Endothelial cell of umbilical vein (primary cell): ENCODE measurements at regions not wholly inside any gene's neighbourhood (a gene's known extent, or its start where the extent isn't known, plus 50 kb on each side); places are given as distances from the start of the nearest gene placed in this dataset.

Experiments
- BruUV-seq: library from RNA; stranded (reverse); fragments of 400-500 nt; replicated peaks from 2 replicates; lab custom pipeline; 2021; lab: Mats Ljungman, UMichigan
- CTCF ChIA-PET: fragments of 300-600, 350-600 bp; sonication (Branson Sonifier 250); formaldehyde crosslinking; loops from one replicate; lab custom pipeline; 2021; ENCODE audit warnings: antibody characterized with exemption, inconsistent platforms; lab: Charles Lee
- POLR2A ChIA-PET: fragments of 300-600, 350-600 bp; sonication (Branson Sonifier 250); formaldehyde crosslinking; loops from one replicate; lab custom pipeline; 2021; ENCODE audit warnings: antibody characterized with exemption, inconsistent platforms; lab: Charles Lee
- DNase-seq: peaks from one replicate; pipeline ENCODE4 v3.0.0-alpha.2; 2011; ENCODE audit warnings: low read depth, low spot score
- FAIRE-seq: peaks from 2 replicates; lab custom pipeline; 2011; peaks lifted over from hg19 to GRCh38; lab: Jason Lieb, UNC
- H2AFZ ChIP-seq: 2 replicates; pipeline ENCODE4 v1.6.0; 2012; ENCODE audit warnings: low read depth, low read length, control low read depth, inconsistent platforms
- H3K27ac ChIP-seq: 2 replicates; pipeline ENCODE4 v1.5.1; 2011; ENCODE audit warnings: low read depth, mild to moderate bottlenecking, control low read depth, low read length, moderate library complexity; ENCODE audit not compliant: insufficient read depth
- H3K27me3 ChIP-seq, 2 experiments: 2 replicates each; pipeline versions ENCODE4 v1.6.0 to v1.6.1; 2011; ENCODE audit warnings: low read length in 2 of 2, mixed read lengths in 1 of 2; ENCODE audit not compliant: control insufficient read depth in 2 of 2, insufficient read depth in 2 of 2
- H3K36me3 ChIP-seq, 2 experiments: 2 replicates in 1 of 2; 3 replicates in 1 of 2; pipeline ENCODE4 v1.5.1; 2011; ENCODE audit warnings: low read length in 2 of 2, mild to moderate bottlenecking in 1 of 2, moderate library complexity in 1 of 2; ENCODE audit not compliant: control insufficient read depth in 2 of 2, insufficient read depth in 2 of 2; ENCODE audit errors: extremely low read depth in 1 of 2
- H3K4me1 ChIP-seq: 3 replicates; pipeline ENCODE4 v1.5.1; 2011; ENCODE audit warnings: mild to moderate bottlenecking, low read length; ENCODE audit not compliant: control insufficient read depth, insufficient read depth; ENCODE audit errors: extremely low read depth
- H3K4me2 ChIP-seq: 2 replicates; pipeline ENCODE4 v1.6.1; 2011; ENCODE audit warnings: low read length, control low read depth, mixed read lengths; ENCODE audit not compliant: insufficient read depth
- H3K4me3 ChIP-seq, 3 experiments: fragments of 200-600 bp in 1 of 3; sonication (generic), shearing (Covaris generic) in 1 of 3; replicated peaks in 1 of 3; 2 replicates each; pipeline ENCODE4 v1.5.1; 2011 to 2016; ENCODE audit warnings: control low read depth in 3 of 3, low read length in 3 of 3, mild to moderate bottlenecking in 2 of 3, inconsistent platforms in 1 of 3, low read depth in 1 of 3, moderate library complexity in 1 of 3; ENCODE audit not compliant: insufficient read depth in 1 of 3
- H3K79me2 ChIP-seq: 2 replicates; pipeline ENCODE4 v1.6.0; 2012; ENCODE audit warnings: low read length, inconsistent platforms; ENCODE audit not compliant: control insufficient read depth, insufficient read depth
- H3K9ac ChIP-seq: replicated peaks from 2 replicates; pipeline ENCODE3; 2011; ENCODE audit warnings: low read length, control low read depth; ENCODE audit not compliant: insufficient read depth; ENCODE audit errors: extremely low read depth
- H3K9me1 ChIP-seq: replicated peaks from 3 replicates; pipeline ENCODE4 v1.6.0; 2011; ENCODE audit warnings: mild to moderate bottlenecking, low read length; ENCODE audit not compliant: control insufficient read depth, insufficient read depth; ENCODE audit errors: extremely low read depth
- H3K9me3 ChIP-seq: replicated peaks from 2 replicates; pipeline ENCODE4 v1.5.1; 2012; ENCODE audit warnings: low read length, inconsistent platforms; ENCODE audit not compliant: control insufficient read depth, insufficient read depth
- H4K20me1 ChIP-seq: replicated peaks from 2 replicates; pipeline ENCODE3; 2011; ENCODE audit warnings: mild to moderate bottlenecking, low read length; ENCODE audit not compliant: control insufficient read depth, insufficient read depth; ENCODE audit errors: extremely low read depth
- EZH2 ChIP-seq: IDR thresholded peaks from 2 replicates; pipeline ENCODE4 v1.6.1; 2012; ENCODE audit warnings: borderline replicate concordance, low read depth, mild to moderate bottlenecking, moderate library complexity, low read length, inconsistent platforms; ENCODE audit not compliant: severe bottlenecking
- FOS ChIP-seq: IDR thresholded peaks from 2 replicates; pipeline ENCODE4 v1.6.1; 2011; ENCODE audit warnings: mild to moderate bottlenecking, low read length, moderate library complexity, borderline replicate concordance; ENCODE audit not compliant: insufficient read depth
- GATA2 ChIP-seq: IDR thresholded peaks from 2 replicates; pipeline ENCODE4 v1.7.0; 2011; ENCODE audit warnings: low read depth, mild to moderate bottlenecking, moderate library complexity, mixed read lengths, low read length; ENCODE audit not compliant: insufficient read length, insufficient read depth
- JUN ChIP-seq: IDR thresholded peaks from 2 replicates; pipeline ENCODE4 v1.6.1; 2011; ENCODE audit warnings: borderline replicate concordance, low read depth; ENCODE audit not compliant: insufficient read length, insufficient read depth
- MYC ChIP-seq: IDR thresholded peaks from one replicate; pipeline ENCODE4 v1.6.1; 2011; ENCODE audit warnings: mild to moderate bottlenecking, low read depth, low read length
- POLR2A ChIP-seq: IDR thresholded peaks from 2 replicates; pipeline ENCODE4 v1.6.1; 2012; ENCODE audit warnings: low read depth, mild to moderate bottlenecking, control low read depth, low read length
- POLR2AphosphoS5 ChIP-seq: IDR thresholded peaks from 2 replicates; pipeline ENCODE4 v1.6.1; 2012; ENCODE audit warnings: low read depth, mild to moderate bottlenecking, control low read depth, low read length, moderate library complexity; ENCODE audit not compliant: insufficient read depth
- dilution Hi-C: fragments of 300-500 bp; cut with MboI; formaldehyde crosslinking; loops from one replicate; pipeline ENCODE4 v1.15.0; 2019; ENCODE audit warnings: low sequenced_read_pairs; ENCODE audit not compliant: extremely low pct_ligation_motif_present
- intact Hi-C: fragments of 100-400 bp; cut with micrococcal nuclease; formaldehyde crosslinking; loops from one replicate; pipeline ENCODE4 v1.10.0; 2022
- TF ChIP-seq, protein P1 (sequence below), 2 donors: IDR thresholded peaks; 1 replicate in 1 of 2; 2 replicates in 1 of 2; pipeline ENCODE4 v1.5.1; 2011; ENCODE audit warnings: low read length in 2 of 2, mild to moderate bottlenecking in 2 of 2, moderate library complexity in 2 of 2, control low read depth in 1 of 2, inconsistent platforms in 1 of 2, low read depth in 1 of 2; ENCODE audit not compliant: insufficient read depth in 1 of 2; ENCODE audit errors: extremely low read depth in 1 of 2
- TF ChIP-seq, protein P2 (sequence below): IDR thresholded peaks from 2 replicates; pipeline ENCODE4 v1.6.1; 2011; ENCODE audit not compliant: insufficient read depth, insufficient read length

DNA sequence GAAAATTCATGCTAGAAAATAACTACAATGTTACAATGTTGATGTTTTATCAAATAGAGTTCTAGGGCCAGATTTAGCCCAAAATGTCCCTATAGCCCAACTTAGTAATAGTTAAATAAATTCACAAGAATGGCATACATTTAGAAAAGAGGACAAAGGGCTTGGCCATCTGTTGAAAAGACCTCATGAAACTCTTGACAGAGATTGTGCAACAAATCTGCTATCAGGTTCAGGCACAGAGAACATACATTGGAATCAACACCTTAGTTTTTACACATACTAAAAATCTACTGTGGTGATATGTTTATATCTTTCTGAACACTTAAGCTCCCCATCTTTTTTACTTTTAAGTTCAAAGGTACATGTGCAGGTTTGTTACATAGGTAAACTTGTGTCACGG, 298.3 kb upstream of the DACH1 start:
- no peak overlapping the region for H2AFZ ChIP-seq
- no peak overlapping the region for H3K9ac ChIP-seq
- H3K4me1 ChIP-seq, result peaks cover 6% of the 10 kb centered on the region
- dilution Hi-C loops, result no loop called here
- H3K4me3 ChIP-seq, result no peak overlapping the region
- no peak for DNase-seq
- no peaks in the 10 kb centered on the region for H3K9me1 ChIP-seq
- no peaks in the 10 kb centered on the region for H4K20me1 ChIP-seq
- no peaks in the 10 kb centered on the region for H3K36me3 ChIP-seq
- H3K27ac ChIP-seq, result no peak overlapping the region
- no peak for FAIRE-seq
- no peak for TF ChIP-seq JUN
- no peak for TF ChIP-seq POLR2A
- TF ChIP-seq GATA2, result no peak
- TF ChIP-seq FOS, result no peak
- no peak for TF ChIP-seq EZH2
- TF ChIP-seq POLR2AphosphoS5, result no peak
- TF ChIP-seq, protein P1, sequence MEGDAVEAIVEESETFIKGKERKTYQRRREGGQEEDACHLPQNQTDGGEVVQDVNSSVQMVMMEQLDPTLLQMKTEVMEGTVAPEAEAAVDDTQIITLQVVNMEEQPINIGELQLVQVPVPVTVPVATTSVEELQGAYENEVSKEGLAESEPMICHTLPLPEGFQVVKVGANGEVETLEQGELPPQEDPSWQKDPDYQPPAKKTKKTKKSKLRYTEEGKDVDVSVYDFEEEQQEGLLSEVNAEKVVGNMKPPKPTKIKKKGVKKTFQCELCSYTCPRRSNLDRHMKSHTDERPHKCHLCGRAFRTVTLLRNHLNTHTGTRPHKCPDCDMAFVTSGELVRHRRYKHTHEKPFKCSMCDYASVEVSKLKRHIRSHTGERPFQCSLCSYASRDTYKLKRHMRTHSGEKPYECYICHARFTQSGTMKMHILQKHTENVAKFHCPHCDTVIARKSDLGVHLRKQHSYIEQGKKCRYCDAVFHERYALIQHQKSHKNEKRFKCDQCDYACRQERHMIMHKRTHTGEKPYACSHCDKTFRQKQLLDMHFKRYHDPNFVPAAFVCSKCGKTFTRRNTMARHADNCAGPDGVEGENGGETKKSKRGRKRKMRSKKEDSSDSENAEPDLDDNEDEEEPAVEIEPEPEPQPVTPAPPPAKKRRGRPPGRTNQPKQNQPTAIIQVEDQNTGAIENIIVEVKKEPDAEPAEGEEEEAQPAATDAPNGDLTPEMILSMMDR (IDR thresholded peaks at IDR 0.05; ENCODE audit: extremely low read depth in 1 of 2, insufficient read depth in 1 of 2, low read depth in 1 of 2, low read length in 2 of 2), result no peak
- TF ChIP-seq, protein P2, sequence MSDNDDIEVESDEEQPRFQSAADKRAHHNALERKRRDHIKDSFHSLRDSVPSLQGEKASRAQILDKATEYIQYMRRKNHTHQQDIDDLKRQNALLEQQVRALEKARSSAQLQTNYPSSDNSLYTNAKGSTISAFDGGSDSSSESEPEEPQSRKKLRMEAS, result no peak
- no peak for TF ChIP-seq MYC
- no peaks in the 10 kb centered on the region for H3K79me2 ChIP-seq
- no peak overlapping the region for H3K4me2 ChIP-seq
- no peaks in the 10 kb centered on the region for H3K9me3 ChIP-seq
- BruUV-seq, result no TSS peak
- POLR2A ChIA-PET, result interaction anchor here (0.6 kb wide), 1 partner anchor 24 kb away, joined by 3 read pairs; no protein-coding TSS in a partner anchor
- intact Hi-C loops, result no loop called here
- no peaks in the 10 kb centered on the region for H3K27me3 ChIP-seq
- CTCF ChIA-PET, result no interaction called here
